HCT116 (cell line): ENCODE measurements at regions not wholly inside any gene's neighbourhood (a gene's known extent, or its start where the extent isn't known, plus 50 kb on each side); places are given as distances from the start of the nearest gene placed in this dataset.

Experiments used
- EZH2 ChIP-seq: fragments of 200-600 bp; sonication (generic); IDR thresholded peaks from 2 replicates; pipeline ENCODE4 v1.6.1; 2017; ENCODE audit warnings: antibody characterized with exemption, mixed run types
- TF ChIP-seq, protein P1 (sequence below), 3 experiments: fragments of 200-600 bp in 1 of 3; sonication (generic) in 1 of 3; IDR thresholded peaks in 2 of 3; conservative IDR thresholded peaks in 1 of 3; 2 replicates each; pipeline ENCODE4 v1.5.1; 2012 to 2017; ENCODE audit warnings: low read depth in 2 of 3, low read length in 2 of 3, antibody characterized with exemption in 1 of 3, borderline replicate concordance in 1 of 3, control low read depth in 1 of 3, mild to moderate bottlenecking in 1 of 3, mixed read lengths in 1 of 3, mixed run types in 1 of 3, moderate library complexity in 1 of 3; ENCODE audit not compliant: insufficient read depth in 1 of 3
- TF ChIP-seq, protein P2 (sequence below): IDR thresholded peaks from 2 replicates; pipeline ENCODE4 v1.6.1; 2011; ENCODE audit warnings: mild to moderate bottlenecking, low read length, moderate library complexity; ENCODE audit not compliant: insufficient replicate concordance; ENCODE audit errors: extremely low read depth

DNA sequence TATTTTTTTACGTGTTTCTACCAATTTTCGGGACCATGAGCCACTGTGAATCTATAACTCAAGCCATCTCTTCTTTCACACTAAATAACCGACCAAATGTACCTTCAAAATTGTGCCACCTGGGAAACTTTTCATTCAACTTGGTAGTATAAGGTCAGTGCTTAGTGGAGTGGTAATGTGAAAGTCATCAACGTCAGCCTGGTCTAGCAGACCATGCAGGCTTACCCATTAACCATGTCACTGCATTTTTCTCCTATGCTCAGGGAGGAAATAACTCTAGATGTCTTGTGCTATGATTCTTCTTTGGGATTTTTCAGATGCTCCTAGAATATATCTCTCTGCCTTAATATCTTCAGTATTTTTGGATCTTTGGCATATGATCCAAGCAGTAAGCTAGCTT, 1075.4 kb upstream of the POT1 start:
- TF ChIP-seq, protein P1, sequence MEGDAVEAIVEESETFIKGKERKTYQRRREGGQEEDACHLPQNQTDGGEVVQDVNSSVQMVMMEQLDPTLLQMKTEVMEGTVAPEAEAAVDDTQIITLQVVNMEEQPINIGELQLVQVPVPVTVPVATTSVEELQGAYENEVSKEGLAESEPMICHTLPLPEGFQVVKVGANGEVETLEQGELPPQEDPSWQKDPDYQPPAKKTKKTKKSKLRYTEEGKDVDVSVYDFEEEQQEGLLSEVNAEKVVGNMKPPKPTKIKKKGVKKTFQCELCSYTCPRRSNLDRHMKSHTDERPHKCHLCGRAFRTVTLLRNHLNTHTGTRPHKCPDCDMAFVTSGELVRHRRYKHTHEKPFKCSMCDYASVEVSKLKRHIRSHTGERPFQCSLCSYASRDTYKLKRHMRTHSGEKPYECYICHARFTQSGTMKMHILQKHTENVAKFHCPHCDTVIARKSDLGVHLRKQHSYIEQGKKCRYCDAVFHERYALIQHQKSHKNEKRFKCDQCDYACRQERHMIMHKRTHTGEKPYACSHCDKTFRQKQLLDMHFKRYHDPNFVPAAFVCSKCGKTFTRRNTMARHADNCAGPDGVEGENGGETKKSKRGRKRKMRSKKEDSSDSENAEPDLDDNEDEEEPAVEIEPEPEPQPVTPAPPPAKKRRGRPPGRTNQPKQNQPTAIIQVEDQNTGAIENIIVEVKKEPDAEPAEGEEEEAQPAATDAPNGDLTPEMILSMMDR (IDR thresholded peaks at IDR 0.05 in 2 of 3, conservative IDR thresholded peaks at IDR 0.05 in 1 of 3; ENCODE audit: borderline replicate concordance in 1 of 3, insufficient read depth in 1 of 3, low read depth in 2 of 3, low read length in 2 of 3) = no peak
- TF ChIP-seq, protein P2, sequence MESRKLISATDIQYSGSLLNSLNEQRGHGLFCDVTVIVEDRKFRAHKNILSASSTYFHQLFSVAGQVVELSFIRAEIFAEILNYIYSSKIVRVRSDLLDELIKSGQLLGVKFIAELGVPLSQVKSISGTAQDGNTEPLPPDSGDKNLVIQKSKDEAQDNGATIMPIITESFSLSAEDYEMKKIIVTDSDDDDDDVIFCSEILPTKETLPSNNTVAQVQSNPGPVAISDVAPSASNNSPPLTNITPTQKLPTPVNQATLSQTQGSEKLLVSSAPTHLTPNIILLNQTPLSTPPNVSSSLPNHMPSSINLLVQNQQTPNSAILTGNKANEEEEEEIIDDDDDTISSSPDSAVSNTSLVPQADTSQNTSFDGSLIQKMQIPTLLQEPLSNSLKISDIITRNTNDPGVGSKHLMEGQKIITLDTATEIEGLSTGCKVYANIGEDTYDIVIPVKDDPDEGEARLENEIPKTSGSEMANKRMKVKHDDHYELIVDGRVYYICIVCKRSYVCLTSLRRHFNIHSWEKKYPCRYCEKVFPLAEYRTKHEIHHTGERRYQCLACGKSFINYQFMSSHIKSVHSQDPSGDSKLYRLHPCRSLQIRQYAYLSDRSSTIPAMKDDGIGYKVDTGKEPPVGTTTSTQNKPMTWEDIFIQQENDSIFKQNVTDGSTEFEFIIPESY = no peak
- TF ChIP-seq EZH2 = no peak
